Jurkat, Clone E6-1 (cell line): ENCODE measurements at regions not wholly inside any gene's neighbourhood (a gene's known extent, or its start where the extent isn't known, plus 50 kb on each side); places are given as distances from the start of the nearest gene placed in this dataset.
"Not testable (repeated sequence)": the region's sequence is repeated elsewhere in the genome, so short reads cannot be mapped to it uniquely, and the experiment has no call there.

Source experiments
- DNase-seq: peaks from one replicate; pipeline ENCODE4 v3.0.0-alpha.2; 2011; ENCODE audit warnings: low read depth, low spot score
- H3K4me3 ChIP-seq: 2 replicates; pipeline ENCODE4 v1.5.1; 2011; ENCODE audit warnings: mild to moderate bottlenecking, low read length, control low read depth, moderate library complexity

DNA sequence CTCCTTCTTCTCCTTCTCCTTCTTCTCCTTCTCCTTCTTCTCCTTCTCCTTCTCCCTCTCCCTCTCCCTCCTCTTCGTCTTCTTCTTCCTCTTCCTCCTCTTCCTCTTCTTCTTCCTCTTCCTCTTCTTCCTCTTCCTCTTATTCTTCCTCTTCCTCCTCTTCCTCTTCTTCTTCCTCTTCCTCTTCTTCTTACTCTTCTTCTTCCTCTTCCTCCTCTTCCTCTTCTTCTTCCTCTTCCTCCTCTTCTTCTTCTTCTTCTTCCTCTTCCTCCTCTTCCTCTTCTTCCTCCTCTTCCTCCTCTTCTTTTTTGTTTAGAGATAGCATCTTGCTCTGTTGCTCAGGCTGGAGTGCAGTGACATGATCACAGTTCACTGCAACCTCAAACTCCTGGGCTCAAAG lies 97.7 kb upstream of the MPHOSPH6 start:
- not testable (repeated sequence) for H3K4me3 ChIP-seq, DNase-seq

DNA sequence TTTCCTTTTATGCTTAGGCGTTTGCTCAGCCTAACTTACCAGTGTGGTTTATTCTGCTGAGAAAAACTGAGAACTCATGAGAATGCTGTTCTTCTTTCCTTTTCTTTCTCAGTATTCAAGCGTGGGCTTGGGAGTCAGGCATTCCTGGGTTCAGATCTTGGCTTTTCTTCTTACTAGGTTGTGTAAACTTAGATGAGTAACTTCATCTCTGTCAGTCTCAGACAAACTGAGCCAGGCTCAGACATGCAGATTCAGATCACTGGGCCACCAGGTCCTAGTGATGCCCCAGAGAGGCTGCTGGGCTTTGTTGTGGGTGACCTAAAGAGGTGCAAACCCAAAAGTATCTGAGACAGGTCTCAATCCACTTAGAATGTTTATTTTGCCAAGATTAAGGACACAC lies 95.8 kb upstream of the MPHOSPH6 start:
- no peak for DNase-seq
- H3K4me3 ChIP-seq: no peak overlapping the region

DNA sequence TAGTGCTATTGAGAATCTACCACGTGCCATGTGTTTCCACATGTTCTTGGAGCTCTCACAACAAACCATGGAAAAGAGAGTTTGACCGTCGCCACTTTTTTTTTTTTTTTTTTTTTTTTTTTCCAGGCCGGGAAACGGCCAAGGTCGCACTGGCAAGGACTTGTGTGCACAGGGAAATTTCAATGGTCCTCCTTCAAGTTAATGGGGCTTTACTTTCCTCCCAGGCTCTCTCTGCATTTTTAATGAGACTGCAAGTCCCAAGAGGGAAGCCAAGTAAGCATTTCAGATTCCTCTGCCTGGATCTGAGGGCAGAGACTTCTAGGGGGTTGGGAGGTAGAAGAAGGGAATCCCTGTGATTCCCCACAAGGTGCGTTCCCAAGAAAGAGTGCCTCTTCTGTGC lies 94.7 kb upstream of the MPHOSPH6 start:
- DNase-seq: no peak
- H3K4me3 ChIP-seq: no peak overlapping the region

DNA sequence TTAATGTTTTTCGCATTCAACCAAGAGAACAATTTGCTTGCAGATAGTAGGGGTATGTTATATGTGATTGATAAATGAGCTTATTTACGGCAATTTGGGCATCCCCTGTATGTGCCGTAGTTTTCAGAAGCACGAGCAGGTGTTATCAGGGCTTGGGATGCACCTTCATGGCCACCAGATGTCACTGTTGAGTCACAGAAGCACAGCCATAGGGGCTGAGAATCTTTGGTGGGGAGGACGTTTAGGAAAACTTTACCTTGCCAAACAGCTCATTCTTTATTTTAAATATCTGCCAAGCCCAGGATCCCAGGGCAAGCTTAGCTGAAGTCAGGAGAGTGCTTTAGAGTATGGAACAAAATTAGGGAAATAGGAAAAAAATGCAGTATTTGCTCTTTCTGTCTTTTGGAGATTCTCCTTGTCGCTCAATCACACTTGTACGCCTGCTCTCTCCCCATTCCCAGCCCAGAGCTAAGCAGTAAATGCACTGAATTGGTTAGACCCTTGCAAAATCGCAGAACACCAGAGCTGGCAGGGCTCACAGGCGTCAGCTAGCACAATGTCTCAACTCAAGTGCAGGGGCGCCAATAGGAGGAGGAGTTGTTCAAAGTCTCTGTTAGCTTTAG lies 93.6 kb upstream of the MPHOSPH6 start:
- peak; percentile 28 for DNase-seq
- H3K4me3 ChIP-seq: no peak overlapping the region

DNA sequence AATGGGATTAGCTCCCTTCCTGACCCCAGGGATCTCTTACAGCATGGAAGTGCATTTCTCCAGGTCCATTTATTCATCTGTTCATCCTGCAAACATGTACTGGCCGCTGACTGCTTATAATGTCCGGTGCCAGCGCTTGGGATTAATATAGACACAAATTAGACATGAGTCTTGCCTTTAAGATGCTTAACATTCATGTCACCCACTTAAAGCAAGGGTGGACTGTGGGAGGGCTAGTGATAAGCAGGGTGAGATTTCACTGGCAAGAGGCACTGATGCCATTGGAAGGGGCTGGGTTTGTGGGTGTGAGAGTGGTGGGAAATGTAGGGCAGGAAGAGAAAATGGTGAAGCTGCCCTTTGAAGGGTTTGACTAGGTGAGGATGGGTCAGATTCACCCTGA lies 92.2 kb upstream of the MPHOSPH6 start:
- DNase-seq: no peak
- no peak overlapping the region for H3K4me3 ChIP-seq

DNA sequence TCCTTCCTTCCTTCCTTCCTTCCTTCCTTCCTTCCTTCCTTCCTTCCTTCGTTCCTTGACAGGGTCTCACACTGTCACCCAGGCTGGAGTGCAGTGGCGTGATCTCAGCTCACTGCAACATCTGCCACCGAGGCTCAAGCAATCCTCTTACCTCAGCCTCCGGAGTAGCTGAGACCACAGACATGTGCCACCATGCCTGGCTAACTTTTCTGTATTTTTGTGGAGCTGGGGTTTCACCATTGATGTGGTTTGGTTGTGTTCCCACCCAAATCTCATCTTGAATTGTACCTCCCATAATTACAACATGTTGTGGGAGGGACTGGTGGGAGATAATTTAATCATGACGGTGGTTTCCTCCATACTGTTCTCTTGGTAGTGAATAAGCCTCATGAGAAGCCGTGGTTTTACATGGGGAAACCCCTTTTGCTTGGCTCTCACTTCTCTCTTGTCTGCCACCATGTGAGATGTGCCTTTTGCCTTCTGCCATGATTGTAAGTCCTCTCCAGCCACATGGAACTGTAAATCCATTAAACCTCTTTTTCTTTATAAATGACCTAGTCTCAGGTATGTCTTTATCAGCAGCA lies 90.3 kb upstream of the MPHOSPH6 start:
- peak; percentile 48 for DNase-seq
- no peak overlapping the region for H3K4me3 ChIP-seq

DNA sequence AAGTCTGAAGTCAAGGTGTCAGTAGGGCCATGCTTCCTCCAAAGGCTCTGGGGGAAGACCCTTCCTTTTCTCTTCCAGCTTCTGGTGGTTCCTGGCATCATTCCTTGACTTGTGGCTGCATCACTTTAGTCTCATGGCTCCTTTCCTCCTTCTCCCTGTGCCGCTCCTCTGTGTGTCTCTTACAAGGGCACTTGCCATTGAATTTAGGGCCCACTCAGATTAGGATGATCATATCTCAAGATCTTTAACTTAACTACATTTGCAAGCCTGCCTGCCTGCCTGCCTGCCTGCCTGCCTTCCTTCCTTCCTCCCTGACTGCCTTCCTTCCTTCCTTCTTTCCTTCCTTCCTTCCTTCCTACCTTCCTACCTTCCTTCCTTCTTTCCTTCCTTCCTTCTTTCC lies 89.7 kb upstream of the MPHOSPH6 start:
- H3K4me3 ChIP-seq: no peak overlapping the region
- no peak for DNase-seq

DNA sequence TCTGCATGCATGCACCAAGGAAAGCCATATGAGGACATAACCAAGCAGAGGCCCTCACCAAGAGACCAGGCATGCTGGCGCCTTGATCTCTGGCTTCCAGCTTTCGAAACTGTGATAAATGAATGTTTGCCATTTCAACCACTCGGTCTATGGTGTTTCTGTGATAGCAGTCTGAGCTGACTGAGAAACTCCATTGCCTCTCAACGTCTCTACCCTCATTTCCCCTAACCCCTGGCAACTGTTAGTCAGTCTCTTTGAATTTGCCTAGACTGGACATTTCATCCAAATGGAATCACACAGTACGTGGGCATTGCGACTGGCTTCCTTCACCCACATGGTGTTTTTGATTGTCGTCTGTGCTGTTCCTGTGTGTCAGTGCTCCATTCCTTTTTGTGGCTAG lies 88.0 kb upstream of the MPHOSPH6 start:
- H3K4me3 ChIP-seq: no peak overlapping the region
- no peak for DNase-seq

DNA sequence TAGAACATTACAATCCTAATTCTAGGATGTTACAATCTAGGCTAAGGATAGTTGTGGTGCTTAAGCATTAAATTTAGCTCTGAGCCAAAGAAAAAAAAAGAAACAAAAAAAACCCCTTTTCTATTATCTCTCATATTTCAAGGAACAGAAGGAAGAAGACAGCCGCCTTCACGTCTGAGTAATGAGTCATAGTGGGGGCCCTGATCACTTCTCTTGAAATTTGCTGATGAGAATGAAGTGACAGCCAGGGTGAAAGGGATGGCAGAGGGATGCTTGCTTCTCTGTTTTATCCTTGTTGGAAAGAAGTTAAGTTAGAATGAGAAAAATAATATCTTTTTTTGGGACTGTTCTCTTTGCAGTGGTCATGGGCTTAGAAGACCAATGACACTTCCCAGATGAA lies 82.6 kb upstream of the MPHOSPH6 start:
- no peak for DNase-seq
- no peak overlapping the region for H3K4me3 ChIP-seq

DNA sequence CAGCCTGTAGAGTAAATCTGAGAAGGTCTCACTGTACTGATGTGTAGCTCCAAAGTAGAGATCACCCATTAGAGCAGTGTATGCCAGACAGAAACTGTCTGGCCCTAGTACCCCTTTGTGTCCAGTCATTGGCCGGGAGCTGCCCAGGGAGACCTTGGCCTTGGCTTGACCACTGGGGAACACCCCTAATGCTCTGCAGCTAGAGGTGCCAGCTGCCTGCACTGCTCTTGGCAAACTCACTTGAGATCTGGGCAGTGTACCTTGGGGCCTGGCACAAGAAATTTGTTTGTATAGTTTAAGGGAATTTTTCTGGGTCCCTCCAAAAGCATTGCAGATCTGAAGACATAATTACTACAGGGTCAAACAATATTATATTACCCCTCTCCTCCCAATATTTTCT lies 78.7 kb upstream of the MPHOSPH6 start:
- no peak overlapping the region for H3K4me3 ChIP-seq
- no peak for DNase-seq

DNA sequence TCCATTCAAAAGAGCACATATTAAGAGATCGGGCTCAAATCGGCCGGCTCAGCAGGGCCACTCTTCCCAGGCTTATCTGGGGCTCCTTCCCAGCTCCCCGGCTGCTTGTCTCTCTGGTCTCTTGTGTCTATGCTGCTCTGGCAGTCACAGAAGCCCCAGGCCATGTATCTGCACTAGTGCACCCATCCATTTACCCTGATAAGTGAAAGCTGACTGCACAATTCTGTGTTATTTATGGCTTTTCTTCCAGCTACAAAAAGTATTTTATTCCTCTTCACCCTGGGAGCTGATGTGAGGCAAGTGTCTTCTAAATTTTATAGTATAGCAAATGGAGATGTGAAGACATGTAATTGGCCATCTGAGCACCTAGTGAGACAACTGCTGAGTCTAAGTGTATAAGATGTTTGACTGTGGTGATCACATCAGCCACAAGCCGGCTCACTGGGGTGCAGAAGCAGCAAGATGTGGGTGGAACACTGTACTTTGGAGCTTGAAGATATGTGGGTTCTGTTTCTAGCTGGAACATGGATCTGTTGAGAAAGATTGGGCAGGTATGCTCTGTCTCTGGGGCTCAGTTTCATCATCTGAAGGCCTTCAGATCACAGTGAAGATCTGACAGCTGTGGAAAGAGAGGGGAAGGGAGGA lies 78.1 kb upstream of the MPHOSPH6 start:
- DNase-seq: no peak
- no peak overlapping the region for H3K4me3 ChIP-seq

DNA sequence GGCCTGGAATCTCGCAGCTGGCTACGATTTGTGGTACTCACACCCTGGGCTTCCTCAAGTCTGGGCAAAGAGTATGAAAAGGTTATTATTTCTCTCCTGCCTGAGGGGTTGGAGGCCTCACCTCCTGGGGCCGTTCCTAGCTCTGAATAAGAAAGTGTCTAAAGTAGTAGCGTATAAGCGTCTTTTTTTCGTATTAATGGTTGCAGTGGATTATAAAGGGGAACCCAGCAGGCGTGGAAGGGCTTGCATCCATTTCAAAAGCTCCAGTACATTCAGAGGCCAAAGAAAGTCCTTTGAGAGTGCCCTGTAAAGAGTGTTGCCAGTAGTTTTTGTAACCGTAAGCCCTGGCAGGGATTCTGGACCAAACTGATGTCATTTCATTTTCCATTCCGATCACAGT lies 72.2 kb upstream of the MPHOSPH6 start:
- H3K4me3 ChIP-seq: no peak overlapping the region
- no peak for DNase-seq

DNA sequence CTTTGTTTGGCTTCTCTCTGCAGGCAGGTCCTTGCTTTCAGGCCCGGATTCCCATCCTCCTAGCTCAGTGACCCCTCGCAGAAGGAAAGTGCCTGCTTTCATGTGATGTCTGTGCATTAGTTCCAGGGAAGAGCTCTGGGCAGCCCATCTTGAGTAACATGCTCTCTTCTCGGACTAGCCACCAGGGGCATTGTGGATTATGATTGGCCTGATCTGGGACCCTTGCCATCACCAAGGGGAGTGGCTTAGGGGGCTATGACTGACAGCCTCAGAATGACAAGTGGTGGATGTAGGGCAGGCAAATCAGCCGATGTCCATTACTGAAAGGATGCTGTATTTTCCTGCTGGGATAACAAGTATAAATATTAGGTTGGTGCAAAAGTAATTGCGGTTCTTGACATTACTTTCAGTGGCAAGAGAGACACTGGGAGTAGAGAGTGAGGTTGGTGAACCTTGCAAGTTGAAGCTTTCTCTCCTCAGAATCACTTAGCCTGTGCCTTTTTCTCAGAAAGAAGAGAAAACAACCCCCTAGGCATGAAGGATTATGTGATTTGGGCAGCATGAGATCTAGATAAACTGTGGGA lies 71.5 kb upstream of the MPHOSPH6 start:
- H3K4me3 ChIP-seq: no peak overlapping the region
- no peak for DNase-seq

DNA sequence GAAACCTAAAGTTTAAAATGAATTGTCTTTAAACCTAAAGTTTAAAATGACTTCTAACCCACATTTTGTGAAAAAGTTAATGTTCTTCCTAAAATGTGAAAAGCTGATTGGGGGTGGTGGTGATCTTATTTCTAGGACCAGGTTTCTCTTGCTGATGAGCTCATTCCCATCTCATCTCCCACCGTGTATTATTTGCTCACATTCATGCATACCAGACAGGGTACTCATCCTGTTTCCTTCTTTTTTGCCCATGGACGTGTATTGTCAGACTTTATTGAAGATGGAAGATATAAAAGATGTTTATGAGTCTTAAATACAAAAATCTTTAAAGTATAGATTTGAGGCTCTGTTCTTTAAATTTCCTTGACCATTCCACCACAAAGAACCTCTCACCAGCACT lies 70.1 kb upstream of the MPHOSPH6 start:
- no peak overlapping the region for H3K4me3 ChIP-seq
- DNase-seq: no peak

DNA sequence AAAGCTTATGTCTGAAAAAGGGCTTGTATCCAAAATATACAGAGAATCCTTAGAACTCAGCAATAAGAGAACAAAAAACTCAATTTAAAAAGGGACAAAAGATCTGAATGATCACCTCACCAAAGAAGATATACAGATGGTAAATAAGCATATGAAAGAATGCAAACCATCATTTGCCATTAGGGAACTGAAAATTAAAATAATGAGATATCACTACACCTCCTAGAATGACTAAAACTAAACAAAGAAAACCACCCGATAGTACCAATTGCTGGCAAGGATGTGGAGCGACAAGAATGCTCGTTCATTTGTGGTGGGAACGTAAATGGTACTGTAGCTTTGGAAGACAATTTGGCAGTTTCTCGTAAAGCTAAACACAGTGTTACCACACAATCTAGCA lies 66.9 kb upstream of the MPHOSPH6 start:
- no peak for DNase-seq
- H3K4me3 ChIP-seq: no peak overlapping the region

DNA sequence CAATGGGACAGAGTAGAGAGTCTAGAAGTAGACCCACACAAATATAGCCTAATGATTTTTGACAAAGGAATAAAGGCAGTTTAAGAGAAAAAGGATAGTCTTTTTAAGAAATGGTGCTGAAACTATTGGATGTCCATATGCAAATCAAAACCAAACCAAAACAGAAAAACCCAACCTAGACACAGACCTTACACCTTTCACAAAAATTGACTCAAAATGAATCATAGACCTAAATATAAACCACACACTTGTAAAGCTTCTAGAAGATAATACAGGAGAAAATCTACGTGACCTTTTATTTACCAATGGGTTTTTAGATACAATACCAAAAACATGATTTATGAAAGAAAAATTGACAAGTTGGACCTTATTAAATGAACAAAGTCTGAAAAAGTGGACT lies 66.4 kb upstream of the MPHOSPH6 start:
- H3K4me3 ChIP-seq: no peak overlapping the region
- DNase-seq: no peak

DNA sequence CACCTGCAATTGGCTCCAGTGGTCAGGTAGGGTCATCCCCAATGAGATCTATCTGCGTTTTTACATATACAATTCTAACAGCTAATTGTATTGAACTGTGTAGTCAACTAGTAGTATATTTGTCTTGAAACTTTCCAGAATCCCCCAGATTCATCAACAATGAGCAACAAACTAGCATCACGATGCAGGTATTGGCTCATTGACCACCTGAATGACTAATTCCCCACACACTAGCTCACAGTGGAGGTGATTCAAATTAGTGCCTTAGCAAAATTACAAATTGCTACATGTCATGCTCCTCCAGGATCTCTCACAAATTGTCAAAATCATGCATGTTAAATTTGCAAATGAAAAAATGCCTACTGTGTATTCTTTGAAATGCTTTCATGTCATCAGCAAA lies 62.8 kb upstream of the MPHOSPH6 start:
- no peak overlapping the region for H3K4me3 ChIP-seq
- DNase-seq: no peak

DNA sequence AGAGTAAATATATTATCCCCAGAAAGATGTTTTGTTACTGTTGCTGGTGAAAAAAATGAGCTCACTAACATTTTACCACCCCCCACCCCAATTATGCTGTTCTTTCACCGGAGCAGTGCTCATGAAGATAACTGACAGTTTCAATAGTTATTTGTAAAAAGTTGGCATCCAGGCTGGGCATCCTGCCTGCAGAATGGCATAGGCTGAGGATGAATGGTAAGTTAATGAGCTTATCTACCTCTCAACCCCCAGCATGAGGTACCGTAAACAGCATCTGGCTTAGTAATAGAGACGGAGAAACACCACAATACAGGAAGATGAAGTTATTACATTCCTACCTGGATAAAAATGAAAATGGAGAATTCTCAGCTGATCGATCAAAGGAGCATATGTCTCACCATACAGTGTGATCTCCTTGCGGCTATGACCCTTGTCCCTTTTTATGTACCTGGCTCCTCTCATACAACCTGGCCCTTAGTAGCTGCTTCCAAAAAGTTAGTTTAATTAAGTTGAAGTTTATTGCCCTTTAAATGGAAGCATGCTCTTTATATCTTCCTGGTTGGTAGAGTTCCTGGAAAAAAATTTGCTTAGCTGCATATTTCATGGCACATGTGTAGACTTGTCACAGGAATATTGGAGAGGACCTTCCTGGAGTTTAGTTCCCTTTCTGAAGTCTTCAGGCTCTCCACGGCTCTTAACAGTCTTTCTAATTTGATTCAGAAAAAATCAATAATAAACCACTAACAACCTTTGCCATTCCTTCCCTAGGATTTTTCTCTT lies 61.2 kb upstream of the MPHOSPH6 start:
- no peak for DNase-seq
- H3K4me3 ChIP-seq: no peak overlapping the region

DNA sequence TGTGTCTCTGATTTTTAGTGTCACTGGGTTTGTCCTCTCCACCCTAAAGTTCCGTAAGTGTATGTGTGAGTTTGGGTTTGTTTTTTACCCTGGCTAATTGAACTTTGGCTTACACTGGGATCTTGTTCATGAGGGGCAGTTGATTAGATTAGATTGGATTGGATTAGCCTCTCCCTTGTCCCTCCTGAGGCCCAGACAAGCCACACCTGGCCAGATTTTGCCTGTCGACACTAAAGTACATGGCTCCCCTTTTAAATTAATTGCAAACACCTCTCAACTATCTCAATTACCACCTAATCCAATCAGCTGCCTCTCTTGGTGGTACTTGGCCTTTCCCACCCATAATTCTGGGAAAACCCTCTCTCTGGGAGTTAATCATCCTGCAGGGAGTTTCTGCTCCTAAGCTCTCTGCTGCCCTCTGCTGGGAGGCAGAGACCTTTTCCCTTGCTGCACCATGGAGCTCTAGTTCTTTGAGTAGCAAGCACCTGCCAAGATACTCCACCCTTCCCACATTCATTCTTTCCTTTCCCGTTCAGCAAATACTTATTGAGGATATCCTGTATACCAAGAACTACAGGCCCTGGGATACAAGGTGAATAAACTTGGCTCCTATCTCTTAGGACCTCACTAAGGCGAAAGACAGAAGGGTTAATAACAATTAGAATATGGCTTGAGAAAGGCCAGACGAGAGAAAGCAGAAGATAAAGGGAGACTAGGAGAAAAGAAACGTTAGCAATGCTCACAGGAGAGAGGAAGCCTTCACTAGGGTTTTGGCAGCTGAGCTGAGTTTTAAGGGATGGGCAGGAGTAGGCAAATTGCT lies 60.0 kb upstream of the MPHOSPH6 start:
- DNase-seq: peak; percentile 36
- no peak overlapping the region for H3K4me3 ChIP-seq
